KMS-11 (cell line): ENCODE measurements at regions not wholly inside any gene's neighbourhood (a gene's known extent, or its start where the extent isn't known, plus 50 kb on each side); places are given as distances from the start of the nearest gene placed in this dataset.

Experiments
- H2AFZ ChIP-seq: fragments of 200-600 bp; sonication (generic); 2 replicates; pipeline ENCODE4 v1.6.1; 2016; ENCODE audit warnings: antibody characterized with exemption, mixed run types, low read depth
- H3K27ac ChIP-seq: fragments of 200-600 bp; sonication (generic); 2 replicates; pipeline ENCODE4 v1.6.1; 2016; ENCODE audit warnings: mild to moderate bottlenecking, mixed run types
- H3K27me3 ChIP-seq: fragments of 200-600 bp; sonication (generic); 2 replicates; pipeline ENCODE4 v1.6.1; 2017; ENCODE audit warnings: mild to moderate bottlenecking, low read depth, mixed run types, moderate library complexity; ENCODE audit not compliant: insufficient read depth
- H3K36me3 ChIP-seq: fragments of 200-600 bp; sonication (generic); 2 replicates; pipeline ENCODE4 v1.6.1; 2017; ENCODE audit warnings: mild to moderate bottlenecking, mixed run types; ENCODE audit not compliant: insufficient read depth
- H3K4me1 ChIP-seq: fragments of 200-600 bp; sonication (generic); 2 replicates; pipeline ENCODE4 v1.6.1; 2016; ENCODE audit warnings: mild to moderate bottlenecking, low read depth, mixed run types; ENCODE audit not compliant: poor library complexity, severe bottlenecking
- H3K4me2 ChIP-seq: fragments of 200-600 bp; sonication (generic); 2 replicates; pipeline ENCODE4 v1.7.0; 2016; ENCODE audit warnings: mild to moderate bottlenecking, mixed run types
- H3K4me3 ChIP-seq: fragments of 200-600 bp; sonication (generic); IDR thresholded peaks from 2 replicates; pipeline ENCODE4 v1.6.1; 2017; ENCODE audit warnings: low read depth, low read length, mixed read lengths; ENCODE audit not compliant: insufficient read depth
- H3K79me2 ChIP-seq: fragments of 200-600 bp; sonication (generic); 2 replicates; pipeline ENCODE4 v1.6.1; 2016; ENCODE audit warnings: low read depth, mixed run types; ENCODE audit not compliant: insufficient read depth
- H3K9ac ChIP-seq: fragments of 200-600 bp; sonication (generic); 2 replicates; pipeline ENCODE4 v1.6.1; 2016; ENCODE audit warnings: mild to moderate bottlenecking, mixed run types
- H4K20me1 ChIP-seq: fragments of 200-600 bp; sonication (generic); 2 replicates; pipeline ENCODE4 v1.6.1; 2016; ENCODE audit warnings: mild to moderate bottlenecking, mixed run types; ENCODE audit not compliant: insufficient read depth
- TF ChIP-seq, protein P1 (sequence below): fragments of 200-600 bp; sonication (generic); conservative IDR thresholded peaks from 2 replicates; pipeline ENCODE4 v1.6.1; 2017; ENCODE audit warnings: low read depth, mild to moderate bottlenecking, antibody characterized with exemption, low read length, moderate library complexity, mixed read lengths

DNA sequence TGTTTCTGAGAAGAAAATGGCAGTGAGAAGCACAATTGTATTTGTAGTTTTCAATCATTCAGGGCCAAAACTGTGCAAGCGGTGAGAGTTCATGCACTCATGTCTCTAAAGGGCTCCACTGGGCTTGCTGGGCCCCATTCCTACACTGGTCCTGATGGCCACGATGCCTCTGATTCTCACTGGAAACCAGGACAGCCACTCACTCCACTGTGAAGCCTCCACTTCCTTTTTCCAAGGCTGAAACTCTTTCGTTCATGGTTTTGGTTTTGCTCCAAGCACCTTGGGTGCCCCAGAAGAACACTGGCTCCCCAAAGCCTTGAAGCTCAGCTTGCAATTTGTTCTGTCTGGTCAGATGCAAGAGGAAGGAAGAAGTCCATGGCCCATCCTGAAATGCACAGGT, 390.0 kb upstream of the MKI67 start:
- Histone ChIP-seq H3K36me3 (no peaks in the 10 kb centered on the region), H3K9ac (no peak overlapping the region), H3K79me2 (no peaks in the 10 kb centered on the region), H3K4me3 (no peak overlapping the region), H3K27ac (no peak overlapping the region), H3K27me3 (no peaks in the 10 kb centered on the region), H2AFZ (no peak overlapping the region), H3K4me2 (no peak overlapping the region), H4K20me1 (no peaks in the 10 kb centered on the region), H3K4me1 (no peaks in the 10 kb centered on the region)
- TF ChIP-seq, protein P1, sequence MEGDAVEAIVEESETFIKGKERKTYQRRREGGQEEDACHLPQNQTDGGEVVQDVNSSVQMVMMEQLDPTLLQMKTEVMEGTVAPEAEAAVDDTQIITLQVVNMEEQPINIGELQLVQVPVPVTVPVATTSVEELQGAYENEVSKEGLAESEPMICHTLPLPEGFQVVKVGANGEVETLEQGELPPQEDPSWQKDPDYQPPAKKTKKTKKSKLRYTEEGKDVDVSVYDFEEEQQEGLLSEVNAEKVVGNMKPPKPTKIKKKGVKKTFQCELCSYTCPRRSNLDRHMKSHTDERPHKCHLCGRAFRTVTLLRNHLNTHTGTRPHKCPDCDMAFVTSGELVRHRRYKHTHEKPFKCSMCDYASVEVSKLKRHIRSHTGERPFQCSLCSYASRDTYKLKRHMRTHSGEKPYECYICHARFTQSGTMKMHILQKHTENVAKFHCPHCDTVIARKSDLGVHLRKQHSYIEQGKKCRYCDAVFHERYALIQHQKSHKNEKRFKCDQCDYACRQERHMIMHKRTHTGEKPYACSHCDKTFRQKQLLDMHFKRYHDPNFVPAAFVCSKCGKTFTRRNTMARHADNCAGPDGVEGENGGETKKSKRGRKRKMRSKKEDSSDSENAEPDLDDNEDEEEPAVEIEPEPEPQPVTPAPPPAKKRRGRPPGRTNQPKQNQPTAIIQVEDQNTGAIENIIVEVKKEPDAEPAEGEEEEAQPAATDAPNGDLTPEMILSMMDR = no peak

DNA sequence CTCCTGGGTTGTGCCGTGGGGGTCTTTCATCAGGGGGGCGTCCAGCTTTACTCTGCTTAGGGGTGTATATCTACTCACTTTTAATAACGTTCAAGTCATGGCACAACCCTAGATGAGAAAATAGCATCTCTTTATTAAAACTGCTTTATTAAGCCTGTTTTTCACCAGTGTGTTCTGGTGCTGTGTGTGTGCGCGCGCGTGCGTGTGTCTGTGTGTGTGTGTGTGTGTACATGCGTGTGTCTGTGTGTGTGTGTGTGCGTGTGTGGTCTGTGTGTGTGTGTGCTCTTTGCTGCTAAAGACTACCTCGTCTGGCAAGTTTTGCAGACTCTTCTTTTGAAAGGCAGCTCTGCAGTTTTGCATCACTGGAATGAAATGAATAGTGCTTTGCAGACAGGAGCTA, 390.9 kb upstream of the MKI67 start:
- Histone ChIP-seq H3K4me2 (no peak overlapping the region), H3K36me3 (no peaks in the 10 kb centered on the region), H4K20me1 (no peaks in the 10 kb centered on the region), H3K27me3 (no peaks in the 10 kb centered on the region), H3K4me1 (no peaks in the 10 kb centered on the region), H3K9ac (no peak overlapping the region), H3K27ac (no peak overlapping the region), H2AFZ (no peak overlapping the region), H3K79me2 (no peaks in the 10 kb centered on the region), H3K4me3 (no peak overlapping the region)
- TF ChIP-seq, protein P1 = no peak

DNA sequence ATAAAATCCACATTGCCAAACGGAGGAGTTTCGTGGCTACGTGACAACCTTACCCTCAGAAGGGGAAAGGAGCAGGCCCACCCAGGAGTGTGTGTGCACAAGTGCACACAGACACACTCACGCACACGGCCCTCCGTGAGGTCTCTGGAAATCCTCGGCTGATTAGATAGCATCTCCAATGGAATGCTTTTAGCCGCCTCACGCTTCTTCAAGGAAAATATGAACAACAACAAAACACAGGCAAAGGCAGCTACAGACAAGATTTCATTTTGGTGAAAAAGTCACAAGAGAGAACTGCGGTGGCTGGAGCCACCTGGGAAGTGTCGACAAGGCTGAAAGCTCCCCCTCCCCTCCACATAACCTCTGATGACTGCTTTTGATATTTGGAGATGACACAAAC, 391.8 kb upstream of the MKI67 start:
- no peak overlapping the region for H3K4me2 ChIP-seq
- no peaks in the 10 kb centered on the region for H3K27me3 ChIP-seq
- H2AFZ ChIP-seq = no peak overlapping the region
- TF ChIP-seq, protein P1 = no peak
- H4K20me1 ChIP-seq = no peaks in the 10 kb centered on the region
- no peaks in the 10 kb centered on the region for H3K79me2 ChIP-seq
- H3K4me3 ChIP-seq = no peak overlapping the region
- no peak overlapping the region for H3K27ac ChIP-seq
- H3K36me3 ChIP-seq = no peaks in the 10 kb centered on the region
- no peak overlapping the region for H3K9ac ChIP-seq
- H3K4me1 ChIP-seq = no peaks in the 10 kb centered on the region

- Histone ChIP-seq H4K20me1 (no peaks in the 10 kb centered on the region), H3K9ac (no peak overlapping the region), H3K27ac (no peak overlapping the region), H3K4me1 (no peaks in the 10 kb centered on the region), H3K4me2 (no peak overlapping the region), H2AFZ (no peak overlapping the region), H3K36me3 (no peaks in the 10 kb centered on the region), H3K27me3 (no peaks in the 10 kb centered on the region), H3K4me3 (no peak overlapping the region), H3K79me2 (no peaks in the 10 kb centered on the region)
- TF ChIP-seq, protein P1 = no peak
Measured at GRCh38 chr10:128519581-128519980, 393.4 kb upstream of the MKI67 start.
